GM18498 (cell line): ENCODE measurements at regions not wholly inside any gene's neighbourhood (a gene's known extent, or its start where the extent isn't known, plus 50 kb on each side); places are given as distances from the start of the nearest gene placed in this dataset.

ENCODE experiments used
- ATAC-seq: cut with Tn5 transposase; IDR thresholded peaks from one replicate; pipeline ENCODE4 v1.9.1; 2021; ENCODE audit warnings: mild to moderate bottlenecking, moderate library complexity; ENCODE audit not compliant: unreplicated experiment

GRCh38 chr1:59105548-59106507 lies 191.1 kb upstream of the FGGY start:
- ATAC-seq = no peak

- ATAC-seq = no peak
Observed at GRCh38 chr1:59107516-59107915, 189.4 kb upstream of the FGGY start.

GRCh38 chr1:59107916-59108315 lies 189.0 kb upstream of the FGGY start:
- no peak for ATAC-seq

- no peak for ATAC-seq
Observed at GRCh38 chr1:59108481-59109317, 188.2 kb upstream of the FGGY start.

- no peak for ATAC-seq
Observed at GRCh38 chr1:59110271-59110670, 186.6 kb upstream of the FGGY start.

- no peak for ATAC-seq
Observed at GRCh38 chr1:59113876-59114457, 182.9 kb upstream of the FGGY start.

- no peak for ATAC-seq
Observed at GRCh38 chr1:59115865-59116264, 181.0 kb upstream of the FGGY start.

GRCh38 chr1:59116920-59117542 lies 179.9 kb upstream of the FGGY start:
- ATAC-seq = no peak

- no peak for ATAC-seq
Observed at GRCh38 chr1:59122527-59122926, 174.4 kb upstream of the FGGY start.

- ATAC-seq = no peak
Observed at GRCh38 chr1:59123081-59123681, 173.7 kb upstream of the FGGY start.

GRCh38 chr1:59124166-59124565 lies 172.7 kb upstream of the FGGY start:
- no peak for ATAC-seq

GRCh38 chr1:59125154-59125553 lies 171.7 kb upstream of the FGGY start:
- no peak for ATAC-seq

GRCh38 chr1:59125676-59126320 lies 171.1 kb upstream of the FGGY start:
- no peak for ATAC-seq

- no peak for ATAC-seq
Observed at GRCh38 chr1:59126366-59126765, 170.5 kb upstream of the FGGY start.

- no peak for ATAC-seq
Observed at GRCh38 chr1:59128239-59128736, 168.6 kb upstream of the FGGY start.

GRCh38 chr1:59128784-59129227 lies 168.1 kb upstream of the FGGY start:
- ATAC-seq = no peak

GRCh38 chr1:59132295-59132694 lies 164.6 kb upstream of the FGGY start:
- no peak for ATAC-seq

GRCh38 chr1:59133997-59134396 lies 162.9 kb upstream of the FGGY start:
- no peak for ATAC-seq

- ATAC-seq = no peak
Observed at GRCh38 chr1:59135761-59136255, 161.1 kb upstream of the FGGY start.
